ENCODE measurements at regions not wholly inside any gene's neighbourhood (a gene's known extent, or its start where the extent isn't known, plus 50 kb on each side); places are given as distances from the start of the nearest gene placed in this dataset.

GRCh38 chr11:105553025-105553424, 56.8 kb upstream of the GRIA4 start:
- no peak for DNase-seq

- no peak for DNase-seq
These were observed 61.5 kb upstream of the GRIA4 start for GRCh38 chr11:105548359-105548758.

DNA sequence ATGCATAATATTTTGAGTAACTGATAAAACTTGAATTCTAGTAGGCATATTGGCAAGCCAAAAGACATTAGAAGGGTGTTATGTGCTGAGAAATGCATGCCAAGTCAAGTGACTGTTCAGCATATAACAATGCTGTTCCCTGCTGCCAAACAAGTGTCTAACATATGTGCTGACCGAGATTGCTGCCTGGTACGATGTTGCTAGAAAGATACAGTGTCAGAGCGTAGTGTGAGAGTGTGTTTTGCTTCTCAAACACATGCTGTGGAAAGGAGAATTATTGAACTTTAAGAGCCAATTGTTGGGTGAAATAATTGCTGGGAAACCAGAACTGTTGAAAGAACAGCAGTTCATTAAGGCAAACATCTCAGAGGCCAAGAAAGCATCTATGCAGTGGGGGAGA, 71.3 kb upstream of the GRIA4 start:
- no peak for DNase-seq

DNA sequence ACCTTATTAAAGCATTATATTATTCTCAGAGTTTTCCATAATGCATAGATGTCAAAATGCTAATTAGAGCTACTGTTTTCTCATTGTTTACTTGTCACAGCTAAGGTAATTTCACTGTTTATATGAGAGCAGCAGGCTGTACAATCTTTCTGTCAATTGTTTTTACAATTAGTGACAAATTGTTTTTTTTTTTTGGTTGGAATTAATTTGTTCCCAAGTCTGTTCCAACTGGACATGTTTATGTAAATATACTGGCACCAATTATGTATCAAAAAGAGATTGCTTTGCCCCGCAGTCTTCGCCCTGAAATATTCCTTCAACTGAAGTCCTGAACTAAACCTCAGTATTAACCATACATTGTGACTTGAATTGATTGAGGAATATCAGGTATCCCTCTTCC, 72.3 kb upstream of the GRIA4 start:
- DNase-seq, result no peak

- no peak for DNase-seq
These were observed 85.6 kb upstream of the GRIA4 start for GRCh38 chr11:105524286-105524685.

GRCh38 chr11:105520706-105521345, 89.0 kb upstream of the GRIA4 start:
- no peak for DNase-seq

- no peak for DNase-seq
These were observed 102.2 kb upstream of the GRIA4 start for GRCh38 chr11:105507496-105508254.

GRCh38 chr11:105492010-105492409, 117.9 kb upstream of the GRIA4 start:
- DNase-seq, result no peak

GRCh38 chr11:105491394-105491793, 118.5 kb upstream of the GRIA4 start:
- no peak for DNase-seq

- no peak for DNase-seq
These were observed 119.5 kb upstream of the GRIA4 start for GRCh38 chr11:105490333-105490732.

DNA sequence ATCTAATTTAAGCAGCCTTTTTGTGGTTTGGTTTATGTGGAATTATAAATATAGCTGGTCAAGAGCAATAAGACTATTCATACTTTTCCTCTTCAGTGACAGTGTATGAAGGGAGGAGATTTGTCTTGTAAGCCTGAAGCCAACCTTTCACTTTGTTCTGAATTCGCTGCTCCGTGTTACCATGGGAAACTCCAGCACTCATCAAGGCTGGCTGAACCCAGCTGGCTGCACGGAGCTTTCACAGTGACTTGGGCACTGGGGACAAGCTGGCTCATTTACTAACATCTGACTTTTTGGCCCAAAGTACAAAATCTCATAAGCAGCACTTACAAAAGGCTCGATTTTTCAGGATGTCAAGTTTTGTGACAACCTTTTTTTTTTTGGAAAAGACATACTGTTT, 120.4 kb upstream of the GRIA4 start:
- no peak for DNase-seq

DNA sequence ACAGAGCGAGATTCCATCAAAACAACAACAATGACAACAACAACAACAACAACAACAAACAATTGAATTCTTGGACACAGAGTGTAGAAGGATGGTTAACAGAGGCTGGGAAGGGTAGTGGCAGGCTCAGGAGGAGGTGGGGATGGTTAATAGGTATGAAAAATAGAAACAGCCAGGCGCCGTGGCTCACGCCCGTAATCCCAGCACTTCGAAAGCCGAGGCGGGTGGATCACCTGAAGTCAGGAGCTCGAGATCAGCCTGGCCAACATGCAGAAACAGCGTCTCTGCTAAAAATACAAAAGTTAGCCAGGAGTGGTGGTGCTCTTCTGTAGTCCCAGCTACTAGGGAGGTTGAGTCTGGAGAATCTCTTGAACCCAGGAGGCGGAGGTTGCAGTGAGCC, 122.9 kb upstream of the GRIA4 start:
- DNase-seq, result no peak

- no peak for DNase-seq
These were observed 139.9 kb upstream of the GRIA4 start for GRCh38 chr11:105469931-105470330.

GRCh38 chr11:105468154-105468553, 141.7 kb upstream of the GRIA4 start:
- no peak for DNase-seq

DNA sequence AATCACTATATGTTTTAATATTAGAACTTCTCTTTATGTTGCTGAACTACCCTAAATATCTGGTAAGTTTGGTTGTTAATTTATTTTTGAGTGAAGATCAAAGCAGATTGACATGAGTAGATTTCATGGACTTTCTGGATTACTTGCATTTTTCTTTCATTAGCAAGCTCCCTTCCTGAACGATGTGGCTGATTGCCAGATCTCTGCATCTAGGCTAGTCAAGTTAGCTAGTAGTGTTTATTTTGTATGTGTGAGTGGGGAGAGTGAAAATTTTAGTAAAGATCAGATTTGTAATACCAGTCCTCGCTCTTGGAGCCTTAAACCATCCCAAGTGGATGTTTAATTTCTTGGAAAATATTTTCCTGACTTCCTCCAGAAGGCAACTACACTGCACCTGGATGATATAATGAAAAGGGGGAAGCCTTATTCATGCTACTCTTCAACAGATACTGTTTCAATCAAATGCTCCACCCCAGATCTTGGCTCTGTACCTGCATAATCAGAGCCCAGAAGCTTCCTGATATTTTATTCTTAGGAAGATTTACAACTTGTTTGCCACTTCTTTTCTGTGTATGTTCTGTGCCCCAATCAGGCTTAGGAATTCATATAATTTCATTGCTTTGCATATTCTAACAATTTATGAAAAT, 143.2 kb upstream of the GRIA4 start:
- DNase-seq, result no peak

DNA sequence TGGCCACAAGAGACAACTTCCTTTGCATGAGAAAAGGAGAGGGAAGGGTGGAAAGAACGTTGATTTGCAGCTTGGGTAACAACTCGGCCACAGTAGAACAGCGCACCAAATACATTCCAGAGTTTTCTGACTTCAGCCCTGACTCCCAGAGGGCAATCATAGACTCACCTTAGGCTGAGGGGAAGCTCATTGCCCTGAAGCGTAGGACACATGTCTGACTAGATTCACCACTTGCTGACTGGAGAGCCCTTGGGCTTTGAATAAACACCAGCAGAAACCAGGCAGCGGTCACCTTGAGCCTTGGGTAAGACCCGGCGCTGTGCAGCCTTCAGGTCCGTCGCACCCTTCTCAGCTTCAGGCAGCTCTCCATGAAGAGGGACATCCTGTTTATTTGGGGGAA, 151.8 kb upstream of the GRIA4 start:
- no peak for DNase-seq

DNA sequence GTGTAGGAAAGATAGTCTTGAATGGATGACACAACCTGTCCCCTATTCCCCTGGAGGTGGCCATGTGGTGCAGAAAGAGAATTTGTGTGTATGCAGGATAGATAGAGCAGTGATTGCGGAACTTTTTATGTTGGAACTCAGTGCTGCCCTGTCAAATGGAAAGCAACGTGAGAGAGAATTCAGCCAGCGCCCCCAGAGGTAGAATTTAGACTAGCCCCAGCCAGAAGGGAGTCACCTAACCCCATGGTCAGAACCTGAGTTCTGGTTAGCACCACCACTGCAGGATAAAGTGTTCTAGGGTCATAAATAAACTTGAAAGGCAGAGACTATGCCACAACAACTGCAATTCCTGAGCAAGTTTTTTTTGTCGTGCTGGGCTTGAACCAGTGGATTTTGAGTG, 152.9 kb upstream of the GRIA4 start:
- no peak for DNase-seq

DNA sequence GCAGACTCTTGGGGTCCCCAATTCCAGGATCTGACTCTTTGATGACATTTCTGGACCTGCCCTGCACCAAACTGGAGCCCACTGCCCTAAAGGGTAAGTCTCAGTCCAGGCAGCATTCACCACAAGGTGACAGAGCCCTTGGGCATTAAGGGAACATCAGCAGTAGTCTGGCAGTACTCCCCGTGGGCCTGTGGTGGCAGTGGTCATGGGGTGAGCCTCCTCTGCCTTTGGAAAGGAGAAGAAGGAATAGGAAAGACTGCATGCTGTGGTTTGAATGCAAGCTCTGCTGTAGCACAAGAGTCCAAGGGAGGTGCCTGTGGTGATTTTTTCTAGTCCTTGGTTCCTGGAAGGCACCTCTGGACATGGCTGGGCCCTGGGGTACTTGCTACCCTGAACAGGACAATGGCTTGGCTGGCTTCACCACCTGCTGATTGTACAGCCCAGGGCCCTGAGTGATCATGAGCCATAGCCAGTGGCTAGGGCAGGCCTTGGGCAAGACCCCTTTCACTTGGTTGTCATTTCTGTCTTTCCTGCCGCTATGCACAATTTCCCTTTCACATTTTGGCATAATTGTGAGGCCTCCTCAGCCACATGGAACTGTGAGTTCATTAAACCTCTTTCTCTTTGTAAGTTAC, 160.7 kb upstream of the GRIA4 start:
- DNase-seq, result no peak

- DNase-seq, result no peak
These were observed 161.2 kb upstream of the GRIA4 start for GRCh38 chr11:105448703-105449079.

DNA sequence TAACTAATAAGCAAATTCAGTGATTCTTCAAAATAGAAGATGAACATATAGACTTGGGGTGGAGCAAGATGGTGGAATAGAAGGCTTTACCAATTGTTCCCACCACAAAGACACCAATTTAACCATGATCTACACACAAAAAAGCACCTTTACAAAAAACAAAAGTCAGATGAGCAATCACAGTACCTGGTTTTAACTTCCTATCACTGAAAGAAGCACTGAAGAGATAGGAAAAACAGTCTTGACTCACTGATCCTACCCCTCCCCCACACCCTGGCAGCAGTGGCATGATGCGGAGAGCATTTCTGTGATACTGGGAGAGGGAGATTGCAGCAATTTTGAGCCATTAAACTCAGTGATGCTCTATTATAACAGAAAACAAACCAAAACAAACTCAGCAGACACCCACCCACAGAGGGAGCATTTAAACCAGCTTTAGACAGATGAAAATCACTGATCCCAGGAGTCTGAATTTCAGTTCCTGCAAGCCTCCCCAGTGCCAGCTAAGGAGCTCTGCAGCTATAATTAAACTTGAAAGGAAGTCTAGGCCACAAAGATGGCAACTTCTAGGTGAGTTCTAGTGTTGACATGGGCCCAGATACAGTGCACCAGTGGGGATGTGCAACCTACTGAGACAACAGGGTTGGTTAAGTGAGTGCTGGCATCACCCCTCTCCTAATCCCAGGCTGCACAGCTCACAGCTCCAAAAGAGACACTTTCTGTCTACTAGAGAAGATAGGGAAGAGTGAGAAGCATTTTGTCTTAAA, 161.8 kb upstream of the GRIA4 start:
- no peak for DNase-seq

DNA sequence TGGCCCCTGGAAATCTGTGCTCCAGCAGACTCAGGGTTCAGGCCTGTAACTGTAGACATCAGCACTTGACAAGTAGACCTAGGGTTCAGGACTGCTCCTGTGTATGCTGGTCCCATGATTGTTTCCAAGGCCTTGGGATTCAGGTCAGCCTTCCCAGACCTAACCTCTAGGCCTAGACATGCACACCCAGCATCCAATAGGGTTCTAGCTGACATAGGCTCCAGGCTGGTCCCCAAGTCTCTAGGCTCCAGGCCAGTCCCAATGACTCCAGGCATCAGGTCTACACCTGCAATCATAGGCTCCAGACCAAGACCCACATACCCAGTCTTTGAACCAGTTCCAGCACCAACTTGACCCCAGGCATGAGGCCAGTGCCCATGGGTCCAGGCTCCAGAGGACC, 166.2 kb upstream of the GRIA4 start:
- DNase-seq, result no peak

- no peak for DNase-seq
These were observed 177.5 kb upstream of the GRIA4 start for GRCh38 chr11:105432241-105432995.

Data from NCI-H524 treated with DMSO at 0.1 percent for 48 hours (cell line).